ENCODE measurements at regions not wholly inside any gene's neighbourhood (a gene's known extent, or its start where the extent isn't known, plus 50 kb on each side); places are given as distances from the start of the nearest gene placed in this dataset.
"Not testable (repeated sequence)": the region's sequence is repeated elsewhere in the genome, so short reads cannot be mapped to it uniquely, and the experiment has no call there.

DNA sequence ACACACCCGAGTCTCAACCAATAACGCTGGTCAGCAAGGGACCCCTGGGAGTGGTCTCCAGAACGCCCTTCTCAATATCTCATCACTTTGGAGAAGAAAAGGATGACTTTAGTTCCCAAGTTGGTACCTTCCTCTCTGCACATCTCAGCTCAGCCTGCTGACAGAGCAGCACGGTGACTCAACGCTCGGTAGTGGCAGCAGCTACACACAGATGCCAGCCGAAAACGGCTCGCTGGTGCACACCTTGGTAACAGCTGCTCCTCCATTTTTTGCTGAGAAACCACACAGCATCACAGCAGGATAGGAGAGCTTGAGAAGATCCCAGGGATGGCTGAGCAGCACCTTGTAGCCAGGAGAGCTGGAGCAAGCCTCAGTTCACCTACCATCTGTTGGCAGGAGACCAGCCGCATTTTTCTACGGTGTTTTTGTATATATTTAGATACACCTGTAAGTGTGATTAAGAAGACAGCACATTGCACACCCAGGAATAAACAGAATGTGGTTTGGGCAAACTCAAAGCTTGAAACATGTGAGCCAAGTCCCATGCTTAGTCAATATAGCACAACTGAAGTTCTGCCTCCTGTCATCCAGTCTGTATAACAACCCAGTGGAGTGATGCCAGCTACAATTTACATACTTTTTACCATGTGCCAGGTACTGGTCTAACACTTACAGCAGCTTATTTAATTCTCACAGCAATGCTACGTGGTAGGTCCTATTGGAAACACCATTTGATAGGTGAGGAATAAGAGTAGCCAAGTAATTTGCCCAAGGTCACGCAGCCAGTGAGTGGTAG lies 83.8 kb upstream of the ERCC4 start:
- Mint-ChIP-seq H3K4me1 (ENCODE audit: low read depth) (no peaks in the 10 kb centered on the region), H3K9me3 (no peaks in the 10 kb centered on the region), H3K4me3 (no peak overlapping the region), H3K27ac (no peak overlapping the region), H3K36me3 (ENCODE audit: low read depth) (no peaks in the 10 kb centered on the region), H3K27me3 (ENCODE audit: low read depth) (peaks cover 13% of the 10 kb centered on the region)
- no peak for DNase-seq
- CTCF ChIA-PET, result interaction anchor here (0.6 to 1.0 kb wide), 2 partner anchors 42 to 522 kb away, joined by 3 read pairs; no protein-coding TSS in a partner anchor
- intact Hi-C loops (cut with micrococcal nuclease), result no loop called here

GRCh38 chr16:13838401-13839190 lies 81.4 kb upstream of the ERCC4 start:
- Mint-ChIP-seq H3K9me3 (no peaks in the 10 kb centered on the region), H3K36me3 (ENCODE audit: low read depth) (no peaks in the 10 kb centered on the region), H3K4me3 (no peak overlapping the region), H3K4me1 (ENCODE audit: low read depth) (no peaks in the 10 kb centered on the region), H3K27me3 (ENCODE audit: low read depth) (peaks cover 11% of the 10 kb centered on the region), H3K27ac (no peak overlapping the region)
- CTCF ChIA-PET, result interaction anchor here (0.8 kb wide), 2 partner anchors 26 to 81 kb away, joined by 3 to 4 read pairs; partner anchors contain the start of gene ERCC4
- no peak for DNase-seq
- intact Hi-C loops (cut with micrococcal nuclease), result no loop called here

DNA sequence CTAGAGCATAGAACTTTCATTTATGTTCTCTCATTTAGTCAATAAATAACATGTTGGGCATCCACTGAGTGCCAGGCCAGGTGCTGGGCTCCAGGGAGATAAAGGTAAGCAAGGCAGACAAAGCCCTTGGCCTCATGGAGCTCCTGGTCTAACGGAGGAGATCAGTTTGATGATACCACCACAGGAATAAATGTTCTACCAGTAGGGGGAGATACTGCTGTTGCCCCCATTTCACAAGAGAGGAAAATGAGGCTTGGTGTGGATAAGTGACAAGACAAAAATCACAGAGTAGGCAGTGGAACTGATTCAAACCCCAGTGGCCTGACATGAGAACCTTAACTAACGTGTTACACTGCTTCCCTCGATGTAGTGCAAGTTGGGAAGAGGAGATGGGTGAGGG lies 80.4 kb upstream of the ERCC4 start:
- intact Hi-C loops (cut with micrococcal nuclease), result no loop called here
- CTCF ChIA-PET, result interaction anchor here (0.8 kb wide), 1 partner anchor 25 kb away, joined by 3 read pairs; no protein-coding TSS in a partner anchor
- DNase-seq, result no peak
- Mint-ChIP-seq H3K36me3 (ENCODE audit: low read depth) (no peaks in the 10 kb centered on the region), H3K4me3 (no peak overlapping the region), H3K4me1 (ENCODE audit: low read depth) (no peaks in the 10 kb centered on the region), H3K27me3 (ENCODE audit: low read depth) (peaks cover 11% of the 10 kb centered on the region), H3K27ac (no peak overlapping the region), H3K9me3 (no peaks in the 10 kb centered on the region)

- no peaks in the 10 kb centered on the region for H3K9me3 Mint-ChIP-seq
Measured at GRCh38 chr16:13845232-13845631, 74.7 kb upstream of the ERCC4 start.

GRCh38 chr16:13848795-13849194 lies 71.2 kb upstream of the ERCC4 start:
- intact Hi-C loops (cut with micrococcal nuclease), result no loop called here
- Mint-ChIP-seq H3K4me3 (no peak overlapping the region), H3K4me1 (ENCODE audit: low read depth) (no peaks in the 10 kb centered on the region), H3K36me3 (ENCODE audit: low read depth) (no peaks in the 10 kb centered on the region), H3K27ac (no peak overlapping the region), H3K27me3 (ENCODE audit: low read depth) (peaks cover 22% of the 10 kb centered on the region), H3K9me3 (no peaks in the 10 kb centered on the region)
- DNase-seq, result no peak
- CTCF ChIA-PET, result interaction anchor here (0.6 to 0.7 kb wide), 2 partner anchors 70 to 481 kb away, joined by 3 to 4 read pairs; no protein-coding TSS in a partner anchor

More at GRCh38 chr16:13845232-13845631, 74.7 kb upstream of the ERCC4 start:
- Mint-ChIP-seq H3K4me3 (no peak overlapping the region), H3K27ac (no peak overlapping the region), H3K27me3 (ENCODE audit: low read depth) (peaks cover 22% of the 10 kb centered on the region), H3K4me1 (ENCODE audit: low read depth) (no peaks in the 10 kb centered on the region), H3K36me3 (ENCODE audit: low read depth) (no peaks in the 10 kb centered on the region)
- intact Hi-C loops (cut with micrococcal nuclease), result no loop called here
- CTCF ChIA-PET, result no interaction called here
- DNase-seq, result no peak

GRCh38 chr16:13850173-13850572 lies 69.8 kb upstream of the ERCC4 start:
- H3K9me3 Mint-ChIP-seq; H3K27ac Mint-ChIP-seq; intact Hi-C loops (cut with micrococcal nuclease); H3K4me3 Mint-ChIP-seq; CTCF ChIA-PET; H3K4me1 Mint-ChIP-seq (ENCODE audit: low read depth); H3K36me3 Mint-ChIP-seq (ENCODE audit: low read depth); DNase-seq: not testable (repeated sequence)
- H3K27me3 Mint-ChIP-seq (ENCODE audit: low read depth), result peaks cover 23% of the 10 kb centered on the region

DNA sequence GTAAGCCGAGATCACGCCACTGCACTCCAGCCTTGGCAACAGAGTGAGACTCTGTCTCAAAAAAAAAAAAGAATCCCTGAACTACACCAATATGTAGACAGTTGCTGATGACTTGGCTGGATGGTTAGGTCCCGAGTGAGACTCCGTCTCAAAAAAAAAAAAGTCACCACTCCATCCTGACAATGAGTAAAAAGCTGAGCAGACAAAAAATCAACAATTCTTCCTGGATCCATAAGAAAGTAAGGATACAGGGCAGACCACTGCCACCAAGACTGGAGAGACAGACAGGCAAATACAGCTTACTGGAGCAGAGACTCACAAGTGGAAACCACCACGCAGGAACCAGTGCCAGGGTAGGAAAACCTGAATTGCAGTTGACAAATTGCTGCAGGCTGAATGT lies 67.1 kb upstream of the ERCC4 start:
- Mint-ChIP-seq H3K27ac (no peak overlapping the region), H3K4me1 (ENCODE audit: low read depth) (no peaks in the 10 kb centered on the region), H3K9me3 (no peaks in the 10 kb centered on the region), H3K27me3 (ENCODE audit: low read depth) (peaks cover 25% of the 10 kb centered on the region), H3K4me3 (no peak overlapping the region), H3K36me3 (ENCODE audit: low read depth) (no peaks in the 10 kb centered on the region)
- intact Hi-C loops (cut with micrococcal nuclease), result no loop called here
- no peak for DNase-seq
- CTCF ChIA-PET, result interaction anchor here (0.6 kb wide), 1 partner anchor 920 kb away, joined by 4 read pairs; no protein-coding TSS in a partner anchor

DNA sequence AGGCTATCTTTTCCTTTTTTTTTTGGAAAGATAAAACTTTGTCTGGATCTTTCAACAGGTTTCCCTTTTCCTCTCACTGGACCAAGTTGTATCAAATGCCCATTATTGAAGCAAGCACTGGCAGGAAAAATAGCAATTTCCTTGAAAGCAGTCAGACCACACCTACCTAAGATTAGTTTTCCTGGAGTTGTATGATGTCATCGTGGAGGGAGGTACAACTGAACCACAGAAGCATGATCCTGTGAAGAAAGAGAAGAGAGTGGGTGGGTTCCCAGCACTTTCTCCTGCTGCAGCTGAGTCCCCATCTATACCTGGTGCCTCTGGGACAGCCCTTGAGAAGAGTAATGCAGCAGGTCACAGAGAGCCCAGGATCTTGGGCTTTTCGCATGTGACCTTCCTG lies 63.6 kb upstream of the ERCC4 start:
- Mint-ChIP-seq H3K9me3 (no peaks in the 10 kb centered on the region), H3K27ac (no peak overlapping the region), H3K27me3 (ENCODE audit: low read depth) (peaks cover 28% of the 10 kb centered on the region), H3K36me3 (ENCODE audit: low read depth) (no peaks in the 10 kb centered on the region), H3K4me3 (no peak overlapping the region), H3K4me1 (ENCODE audit: low read depth) (no peaks in the 10 kb centered on the region)
- DNase-seq, result no peak
- CTCF ChIA-PET, result no interaction called here
- intact Hi-C loops (cut with micrococcal nuclease), result no loop called here

GRCh38 chr16:13856811-13857511 lies 63.0 kb upstream of the ERCC4 start:
- Mint-ChIP-seq H3K36me3 (ENCODE audit: low read depth) (no peaks in the 10 kb centered on the region), H3K4me1 (ENCODE audit: low read depth) (no peaks in the 10 kb centered on the region), H3K9me3 (no peaks in the 10 kb centered on the region), H3K4me3 (no peak overlapping the region), H3K27ac (no peak overlapping the region), H3K27me3 (ENCODE audit: low read depth) (peaks cover 27% of the 10 kb centered on the region)
- DNase-seq, result no peak
- CTCF ChIA-PET, result no interaction called here
- intact Hi-C loops (cut with micrococcal nuclease), result no loop called here

GRCh38 chr16:13858873-13859580 lies 60.9 kb upstream of the ERCC4 start:
- DNase-seq, result no peak
- intact Hi-C loops (cut with micrococcal nuclease), result no loop called here
- H3K4me3 Mint-ChIP-seq, result no peak overlapping the region
- no peaks in the 10 kb centered on the region for H3K36me3 Mint-ChIP-seq (ENCODE audit: low read depth)
- CTCF ChIA-PET, result no interaction called here
- H3K27ac Mint-ChIP-seq, result no peak overlapping the region
- H3K9me3 Mint-ChIP-seq, result peaks cover 1% of the 10 kb centered on the region
- H3K4me1 Mint-ChIP-seq (ENCODE audit: low read depth), result no peaks in the 10 kb centered on the region
- H3K27me3 Mint-ChIP-seq (ENCODE audit: low read depth), result peaks cover 27% of the 10 kb centered on the region

- peaks cover 22% of the 10 kb centered on the region for H3K27me3 Mint-ChIP-seq (ENCODE audit: low read depth)
- H3K4me1 Mint-ChIP-seq (ENCODE audit: low read depth), result no peaks in the 10 kb centered on the region
- no peak overlapping the region for H3K4me3 Mint-ChIP-seq
- CTCF ChIA-PET, result no interaction called here
- peaks cover 1% of the 10 kb centered on the region for H3K9me3 Mint-ChIP-seq
- no peak overlapping the region for H3K27ac Mint-ChIP-seq
- intact Hi-C loops (cut with micrococcal nuclease), result no loop called here
- DNase-seq, result no peak
- H3K36me3 Mint-ChIP-seq (ENCODE audit: low read depth), result no peaks in the 10 kb centered on the region
Measured at GRCh38 chr16:13863075-13863765, 56.7 kb upstream of the ERCC4 start.
